HG02885 (cell line): ENCODE measurements at regions not wholly inside any gene's neighbourhood (a gene's known extent, or its start where the extent isn't known, plus 50 kb on each side); places are given as distances from the start of the nearest gene placed in this dataset.

ENCODE experiments used
- ATAC-seq: cut with Tn5 transposase; IDR thresholded peaks from one replicate; pipeline ENCODE4 v1.9.1; 2021; ENCODE audit warnings: mild to moderate bottlenecking; ENCODE audit not compliant: unreplicated experiment, poor library complexity

DNA sequence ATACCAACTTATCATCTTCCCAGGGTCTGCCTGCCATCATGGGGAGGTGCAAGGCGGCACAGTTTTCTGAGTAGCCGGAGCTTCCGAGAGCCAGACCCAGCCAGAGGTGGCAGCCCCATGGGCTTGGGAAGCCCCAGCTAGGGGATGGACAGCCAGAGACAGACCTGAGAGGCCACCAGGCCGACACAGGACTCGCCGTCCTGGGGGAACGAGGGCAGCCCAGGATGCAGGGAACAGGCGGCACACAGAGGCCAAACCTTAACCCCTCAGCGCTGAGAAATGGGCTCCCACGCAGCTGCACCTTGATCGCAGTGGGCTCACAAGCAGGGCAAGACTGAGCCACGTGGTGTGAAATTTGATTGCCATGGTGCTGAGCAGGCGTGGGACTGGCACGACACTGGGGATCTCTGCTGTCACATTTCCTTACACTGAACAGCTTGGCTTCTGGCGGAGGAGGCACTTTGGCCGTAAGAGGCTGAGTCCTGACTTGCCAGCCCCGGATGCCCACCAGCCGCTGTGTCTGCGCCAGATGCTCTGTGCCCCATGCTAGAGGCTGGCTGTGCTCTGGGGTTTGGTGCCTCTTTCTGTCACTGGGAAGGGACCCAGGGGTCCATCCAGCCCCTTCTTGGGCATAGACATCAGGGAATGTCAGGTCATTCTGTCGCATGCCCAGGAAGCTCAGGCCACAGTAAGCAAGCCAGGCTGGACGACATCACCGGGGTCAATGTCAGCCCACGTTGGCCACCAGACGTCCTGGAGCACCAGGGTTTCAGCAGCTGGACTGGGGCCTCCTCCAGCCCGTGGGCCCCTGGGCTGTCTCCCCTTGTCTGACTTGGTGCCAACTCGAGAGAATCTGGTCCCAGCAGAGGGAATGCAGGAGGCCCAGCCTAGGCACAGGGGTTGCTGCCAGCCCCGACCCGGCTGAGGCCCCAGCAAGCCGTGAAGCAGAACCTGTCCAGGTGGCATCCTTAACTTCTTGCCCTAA, 312.1 kb upstream of the MYT1L start:
- no peak for ATAC-seq

DNA sequence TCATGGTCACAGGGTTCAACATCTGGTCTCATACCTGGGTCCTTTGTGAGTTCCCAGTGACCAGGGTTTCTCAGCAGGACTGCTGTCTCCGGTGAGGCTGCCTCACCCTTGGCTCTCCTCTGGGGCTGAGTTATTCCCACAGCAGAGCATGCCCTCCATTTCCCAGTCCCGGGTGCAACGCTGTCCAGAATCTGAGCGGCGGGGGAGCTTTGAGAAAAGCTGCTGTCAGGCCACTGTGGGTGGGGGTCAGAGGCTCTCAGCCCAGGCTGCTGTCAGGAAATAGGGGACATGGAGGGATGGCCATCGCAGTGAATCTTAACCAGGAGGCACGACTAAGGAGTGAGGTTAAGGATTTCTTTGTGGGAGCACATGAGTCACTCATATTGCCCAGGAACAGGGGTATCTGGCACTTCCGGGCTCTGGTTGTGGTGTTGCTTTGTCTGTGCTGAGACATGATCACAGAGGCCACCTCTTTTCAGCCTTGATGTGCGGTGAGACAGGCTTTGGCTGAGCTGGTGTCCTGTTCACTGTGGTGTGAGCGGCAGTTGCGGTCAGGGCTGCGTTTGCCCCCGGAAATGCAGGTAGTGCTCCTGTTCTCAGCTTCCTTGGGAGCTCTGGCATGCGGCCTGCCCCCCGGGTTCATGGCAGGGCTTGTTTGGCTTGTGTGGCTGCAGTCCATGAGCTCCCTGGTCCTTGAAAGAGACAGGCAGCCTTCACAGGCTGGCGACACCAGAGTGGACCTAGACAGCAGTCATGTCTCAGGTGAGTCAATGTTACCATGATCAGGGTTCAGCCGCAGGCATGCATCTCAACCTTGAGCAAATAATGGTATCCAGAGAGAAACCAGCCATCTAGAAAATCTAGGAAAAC, 310.7 kb upstream of the MYT1L start:
- ATAC-seq, result no peak

DNA sequence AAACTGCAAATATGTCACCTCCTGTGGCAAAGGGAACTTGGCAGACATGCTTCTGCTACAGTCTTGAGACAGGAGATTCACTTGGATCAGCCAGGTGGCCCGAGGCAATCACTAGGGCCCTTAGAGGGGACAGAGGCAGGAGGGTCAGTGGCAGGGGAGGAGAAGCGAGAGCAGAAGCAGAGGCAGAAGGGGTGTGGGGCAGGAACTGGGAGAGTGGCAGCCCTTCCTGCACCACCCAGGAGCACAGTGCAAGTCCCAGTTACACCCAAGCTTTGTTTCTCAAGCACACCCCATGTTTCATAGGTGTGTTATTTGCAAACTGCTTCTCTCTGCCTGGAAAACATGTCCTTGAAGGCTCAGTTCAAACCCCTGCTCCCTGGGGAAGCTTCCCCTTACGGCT, 309.7 kb upstream of the MYT1L start:
- no peak for ATAC-seq

DNA sequence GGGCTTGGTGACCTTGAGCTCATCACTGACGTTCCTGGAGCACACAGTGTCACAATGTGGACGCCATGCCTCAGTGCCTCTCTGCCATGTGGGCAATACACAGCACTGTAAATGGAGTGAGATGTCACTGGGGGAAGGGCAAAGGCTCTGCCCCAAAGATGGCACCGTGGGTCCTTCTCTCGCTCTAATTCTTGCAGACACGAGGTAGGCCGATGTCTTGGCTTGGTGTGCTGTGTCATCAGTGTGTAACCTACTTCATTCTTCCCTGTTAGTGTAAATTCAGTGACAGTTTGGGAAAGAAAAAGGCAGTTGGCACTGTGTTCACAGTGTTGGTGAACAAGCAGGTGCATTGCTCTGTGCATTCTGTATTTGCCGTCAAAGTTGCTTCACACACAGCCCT, 309.3 kb upstream of the MYT1L start:
- ATAC-seq, result no peak

DNA sequence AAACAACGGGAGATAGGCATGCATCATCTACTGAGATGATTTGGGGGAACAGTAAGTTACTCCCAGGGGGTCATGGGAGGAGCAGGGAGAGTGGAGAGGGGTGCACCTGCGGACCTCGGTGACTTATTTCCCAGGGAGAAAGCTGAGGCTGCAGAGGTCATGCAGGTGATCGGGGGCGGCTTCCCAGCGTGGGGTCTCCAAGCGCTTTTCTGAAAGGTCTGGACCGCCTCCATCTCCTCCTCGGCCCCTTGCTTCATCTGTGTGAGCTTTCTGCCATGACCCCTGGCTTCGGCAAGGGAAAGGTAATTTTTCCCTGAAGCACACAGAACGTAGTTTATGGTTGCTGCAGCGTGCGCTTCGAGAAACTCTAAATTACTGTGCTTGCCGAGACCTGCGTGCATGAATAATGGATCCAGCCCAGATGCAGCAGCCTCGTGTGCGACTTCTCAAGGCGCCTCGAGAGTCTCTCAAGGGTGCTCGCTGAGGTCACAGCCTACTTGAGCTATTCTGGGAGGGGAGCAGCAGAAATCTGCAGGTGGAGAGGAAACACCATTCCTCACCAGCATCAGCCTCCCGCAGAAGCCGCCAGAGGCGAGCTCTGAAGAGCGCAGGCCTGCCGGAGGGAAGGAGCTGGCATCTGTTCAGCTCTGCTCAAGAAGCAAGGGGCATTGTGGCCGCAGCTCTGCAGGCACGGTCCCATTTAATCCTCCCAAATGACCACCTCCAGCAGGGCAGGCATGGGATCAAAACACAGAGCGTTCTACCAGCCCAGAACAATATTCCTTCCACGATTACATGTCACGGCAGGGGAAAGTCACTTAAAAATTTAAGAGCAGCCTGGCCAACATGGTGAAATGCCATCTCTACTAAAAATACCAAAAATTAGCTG, 308.4 kb upstream of the MYT1L start:
- ATAC-seq, result no peak

DNA sequence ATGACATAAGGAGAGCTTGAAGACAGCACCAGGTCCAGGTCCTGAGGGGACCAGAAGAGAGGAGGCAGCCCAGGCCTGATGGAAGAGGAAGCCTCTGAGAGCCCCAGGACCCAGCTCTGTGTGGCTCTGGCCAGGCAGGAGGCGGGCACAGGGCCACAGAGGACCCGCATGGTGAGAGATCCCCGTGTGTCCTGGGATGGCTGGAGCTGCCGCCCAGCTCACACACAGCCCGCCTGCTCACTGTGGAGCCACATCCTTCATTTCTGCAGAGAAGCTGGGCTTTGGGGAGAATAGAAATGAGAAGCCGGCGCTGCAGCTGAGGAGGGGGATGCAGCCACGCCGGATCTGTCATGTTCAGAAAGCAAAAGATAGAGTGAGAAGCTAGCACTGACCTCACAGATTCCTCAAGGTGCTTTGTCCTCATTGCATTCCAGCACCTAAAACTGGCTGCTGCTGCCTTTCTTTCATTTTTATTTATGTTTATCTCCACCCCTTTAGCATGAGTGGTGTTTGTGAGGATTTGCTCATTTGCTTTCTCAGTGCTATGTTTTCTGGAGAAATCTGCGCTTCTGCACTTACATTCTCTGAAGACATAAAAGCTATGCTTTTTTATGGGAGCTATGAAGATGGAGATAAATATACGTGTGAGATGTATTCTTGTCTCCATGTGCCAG, 307.6 kb upstream of the MYT1L start:
- ATAC-seq, result no peak

DNA sequence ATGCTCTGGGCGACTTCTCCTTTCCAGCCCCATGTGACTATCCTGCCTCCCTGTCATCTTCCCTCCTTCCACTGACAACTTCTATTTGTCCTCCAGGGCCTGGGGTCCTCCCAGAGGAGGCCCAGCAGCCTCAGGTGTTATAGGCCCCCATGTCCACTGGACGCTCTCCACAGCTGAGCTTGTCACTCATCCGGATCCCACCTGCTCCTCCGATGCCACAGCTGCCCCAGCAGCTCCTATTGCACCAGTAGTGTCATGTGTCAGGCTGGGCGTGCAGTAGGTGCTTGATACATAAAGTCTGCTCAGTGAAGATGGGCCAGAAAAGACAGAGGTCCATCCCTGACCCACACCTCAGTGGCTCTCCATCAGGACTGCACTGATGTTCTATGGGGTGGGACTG, 305.7 kb upstream of the MYT1L start:
- ATAC-seq, result no peak

DNA sequence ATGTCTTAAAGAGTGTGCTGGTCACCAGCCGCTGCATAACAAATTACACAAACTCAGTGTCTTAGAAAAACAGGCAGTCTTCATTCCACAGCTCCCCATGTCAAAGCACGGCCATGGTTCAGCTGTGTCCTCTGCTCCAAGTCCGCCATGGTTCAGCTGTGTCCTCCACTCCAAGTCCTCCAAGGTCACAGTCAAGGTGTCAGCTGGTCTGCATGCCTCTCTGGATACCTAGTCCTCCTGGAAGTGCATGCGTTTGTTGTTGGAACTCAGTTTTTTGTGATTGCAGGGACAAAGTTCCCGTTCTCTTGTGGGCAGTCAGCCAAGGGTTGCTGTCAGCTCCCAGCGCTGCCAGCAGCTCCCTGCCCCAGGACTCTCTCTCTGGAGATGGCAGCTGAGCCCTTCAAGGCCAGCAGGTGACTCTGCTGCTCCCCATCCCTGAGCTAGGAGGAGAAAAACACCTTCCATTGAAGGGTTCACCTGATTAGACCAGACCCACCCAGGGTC, 304.0 kb upstream of the MYT1L start:
- ATAC-seq, result no peak

DNA sequence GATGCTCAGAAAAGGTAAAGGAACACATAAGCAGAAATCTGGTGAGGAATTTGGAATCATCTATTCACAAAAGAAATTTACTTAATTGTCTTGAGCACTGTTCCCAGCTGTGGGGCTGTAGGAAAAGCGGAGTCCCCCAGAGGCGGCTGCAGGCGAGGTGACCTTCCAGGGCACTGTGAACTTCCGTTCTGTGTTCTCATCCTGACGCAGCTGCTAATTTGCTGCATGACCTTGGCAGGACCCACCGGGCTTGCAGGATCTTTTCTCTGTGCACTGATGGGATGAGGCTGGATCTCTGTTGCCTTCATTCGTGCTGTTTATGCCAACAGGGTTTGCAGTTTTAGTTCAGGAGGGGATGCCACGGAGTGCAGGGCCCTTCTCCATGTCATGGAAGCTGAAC, 301.9 kb upstream of the MYT1L start:
- ATAC-seq, result no peak

DNA sequence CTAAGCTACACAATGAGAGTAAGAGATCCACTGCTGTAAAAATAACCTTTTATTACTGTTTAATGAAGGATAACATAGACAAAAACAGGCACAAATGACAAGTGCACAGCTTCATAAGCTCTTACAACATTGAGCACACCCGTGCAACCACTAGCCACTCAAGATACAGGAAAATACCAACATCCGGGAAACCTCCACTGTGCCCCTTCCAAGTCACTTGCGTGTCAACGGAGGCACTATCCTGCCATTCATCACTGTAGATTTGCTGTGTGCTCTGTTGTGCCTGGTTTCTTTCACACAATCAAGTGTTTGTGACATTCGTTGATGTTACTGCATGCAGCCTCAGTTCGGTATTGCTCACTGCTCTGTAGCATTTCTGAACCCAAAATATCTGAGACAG, 292.9 kb upstream of the MYT1L start:
- ATAC-seq, result no peak

DNA sequence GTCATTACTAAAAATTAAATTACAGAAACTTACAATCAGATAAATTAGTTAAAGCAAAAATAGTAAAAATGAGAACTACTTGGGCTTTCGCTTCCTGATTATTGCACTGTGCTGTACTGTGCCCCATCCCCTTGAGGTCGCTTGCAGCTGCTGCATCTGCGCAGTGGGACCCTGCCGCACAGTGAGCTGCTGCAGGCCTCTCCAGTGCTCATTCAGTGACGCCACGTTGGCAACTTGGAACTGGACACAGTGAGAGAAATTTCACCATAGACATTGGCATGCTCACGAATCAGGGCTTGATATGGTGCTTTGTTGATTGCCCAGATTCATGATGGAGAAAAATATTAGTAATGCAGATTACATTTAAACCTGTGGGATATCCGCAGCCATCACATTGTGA, 290.8 kb upstream of the MYT1L start:
- ATAC-seq, result peak; percentile 99

DNA sequence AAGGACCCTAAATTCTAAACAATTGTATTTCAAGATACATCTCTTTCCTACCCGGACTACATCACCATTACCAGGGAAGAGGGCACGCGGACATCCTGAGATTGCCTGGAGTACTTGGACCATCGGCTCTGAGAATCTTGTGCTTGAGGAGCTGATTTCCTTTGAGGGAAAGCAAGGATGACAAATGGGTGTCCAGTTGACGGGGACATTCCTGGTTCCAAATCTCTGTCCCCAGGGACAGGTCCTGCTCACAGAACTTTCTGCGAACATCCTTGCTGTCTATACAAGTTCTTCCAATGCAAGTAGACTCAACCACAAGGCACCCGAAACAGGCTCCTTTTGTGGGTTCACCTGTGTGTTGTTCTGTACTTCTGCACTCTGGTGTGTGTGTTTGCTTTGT, 289.5 kb upstream of the MYT1L start:
- no peak for ATAC-seq

DNA sequence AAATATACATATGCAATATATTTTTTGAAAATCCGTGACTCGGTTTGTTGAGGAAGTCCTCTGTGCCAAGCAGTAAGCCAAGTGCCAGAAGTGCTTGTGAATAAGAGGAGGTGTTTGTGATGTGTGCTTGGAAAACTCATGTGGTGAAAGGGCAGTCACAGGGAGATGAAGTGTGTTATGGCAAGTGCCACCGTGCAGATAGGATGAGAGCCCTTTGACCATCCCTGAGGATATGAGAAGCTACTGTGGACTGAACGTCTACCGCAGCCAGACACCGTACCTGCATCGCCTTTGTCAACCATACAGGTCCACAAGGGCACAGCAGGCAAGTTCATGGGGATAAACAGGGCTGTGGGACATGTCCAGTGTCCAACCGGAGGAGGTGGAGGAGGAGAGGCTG, 288.9 kb upstream of the MYT1L start:
- ATAC-seq, result no peak

DNA sequence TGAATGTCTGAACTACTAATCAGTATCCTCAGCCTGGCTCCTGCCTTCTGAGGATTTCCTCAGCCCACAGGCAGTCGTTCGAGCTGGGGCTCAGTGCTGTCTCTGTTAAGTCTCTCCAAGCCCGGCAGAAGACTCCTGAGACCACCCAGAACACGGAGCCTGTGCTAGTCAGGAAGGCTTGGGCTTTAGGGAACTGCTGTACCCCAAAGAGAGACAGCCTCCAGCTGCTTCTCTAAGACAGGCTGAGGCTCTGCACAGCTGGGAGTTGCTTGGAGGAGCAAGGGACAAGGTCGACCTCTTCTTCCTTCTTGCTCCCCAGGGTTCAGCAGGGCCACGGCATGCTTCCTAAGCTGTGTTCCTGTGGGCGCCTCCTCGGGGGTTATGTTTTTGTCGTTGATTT, 283.4 kb upstream of the MYT1L start:
- no peak for ATAC-seq

DNA sequence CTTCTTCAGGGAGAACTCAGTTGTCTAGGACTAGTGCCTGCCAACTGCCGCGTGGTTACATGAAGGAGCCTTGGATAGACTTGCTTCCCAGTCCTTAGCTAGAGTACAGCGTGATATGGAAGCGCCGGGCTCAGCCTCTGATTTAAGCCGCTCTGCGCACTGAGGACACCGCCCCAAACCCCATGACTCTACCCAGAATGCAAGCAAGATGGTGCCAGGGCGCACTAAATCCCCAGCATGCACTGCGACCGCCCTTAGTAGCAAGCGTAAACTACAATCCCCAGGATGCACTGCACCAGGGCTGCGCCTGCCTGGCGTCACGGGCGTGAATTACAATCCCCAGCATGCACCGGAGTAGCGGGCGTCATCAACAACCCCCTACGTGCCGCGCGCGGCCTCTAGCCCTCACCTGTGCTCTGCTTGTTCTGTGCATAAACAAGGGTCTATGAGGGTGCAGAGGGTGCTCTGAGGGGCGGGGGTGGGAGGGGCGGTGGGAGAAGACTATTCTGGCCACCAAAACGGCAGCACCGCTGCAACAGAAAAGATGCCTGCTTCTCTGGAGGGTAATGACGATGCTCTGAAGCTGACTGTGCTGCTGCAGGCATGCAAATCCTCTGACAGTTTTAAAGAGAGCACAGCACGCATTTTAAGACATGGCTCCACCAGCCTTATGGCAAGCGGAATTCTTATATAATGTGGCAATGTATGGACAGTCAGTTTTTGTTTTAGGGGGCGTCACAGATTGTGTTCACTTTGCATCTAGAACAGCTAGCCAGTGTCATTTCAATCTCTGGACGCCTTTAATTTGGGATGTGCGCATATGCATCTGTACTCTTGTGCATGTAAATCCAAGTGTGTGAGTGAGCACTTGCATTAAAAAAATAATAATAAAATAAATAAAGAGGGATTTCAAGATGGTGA, 282.5 kb upstream of the MYT1L start:
- ATAC-seq, result peak; percentile 100

DNA sequence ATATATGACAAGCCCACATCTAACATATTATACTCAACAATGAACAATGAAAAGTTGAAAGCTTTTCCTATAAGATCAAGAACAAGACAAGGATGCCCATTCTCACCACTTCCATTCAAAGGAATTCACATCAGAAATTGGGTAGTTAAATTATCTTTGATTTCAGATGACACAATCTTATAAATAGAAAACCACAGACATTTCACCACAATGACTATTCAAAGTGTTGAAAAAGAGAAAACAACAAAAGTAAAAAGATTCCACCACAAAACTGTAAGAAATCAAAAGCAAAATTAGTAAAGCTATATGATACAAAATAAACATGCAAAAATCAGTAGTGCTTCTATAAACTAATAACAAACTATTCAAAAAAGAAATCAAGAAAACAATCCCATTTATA, 279.7 kb upstream of the MYT1L start:
- no peak for ATAC-seq

DNA sequence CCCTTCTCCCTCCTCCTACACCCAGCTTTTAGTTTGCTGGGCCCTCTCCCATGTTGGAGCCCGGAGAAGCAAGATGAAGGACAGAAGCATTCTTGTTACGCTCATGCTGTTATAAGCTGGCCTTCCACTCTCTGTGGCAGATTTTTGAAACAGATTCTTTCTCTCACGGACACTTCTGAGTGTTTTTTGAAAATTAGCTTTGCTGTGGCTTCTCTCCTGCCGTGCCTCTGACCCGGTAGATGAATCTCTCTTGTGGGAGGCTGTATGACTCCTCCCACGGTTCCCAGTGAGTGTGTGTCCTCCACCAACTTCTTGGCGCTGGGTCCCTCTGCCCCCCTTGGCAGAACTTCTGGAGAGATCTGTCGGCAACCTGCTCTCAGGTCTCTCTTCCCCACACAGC, 269.3 kb upstream of the MYT1L start:
- ATAC-seq, result no peak

DNA sequence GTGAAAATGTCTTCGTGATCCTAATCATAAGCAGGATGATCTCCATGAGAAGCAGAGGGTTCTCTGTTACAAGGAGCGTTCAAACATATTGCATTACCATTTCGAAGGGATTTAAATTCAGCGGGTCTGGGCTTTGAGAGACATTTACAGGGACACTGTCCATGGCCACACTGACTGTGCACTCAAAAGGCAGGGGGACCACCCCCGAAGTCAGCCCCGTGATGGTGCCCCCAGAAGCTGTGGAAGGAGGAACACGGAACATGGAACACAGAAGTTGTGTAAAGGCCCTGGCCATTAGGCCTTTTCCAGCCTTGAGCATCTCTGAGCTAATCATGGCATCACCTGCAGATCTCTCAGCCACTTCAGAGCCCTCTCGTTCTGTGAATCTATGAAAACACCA, 268.4 kb upstream of the MYT1L start:
- ATAC-seq, result no peak

DNA sequence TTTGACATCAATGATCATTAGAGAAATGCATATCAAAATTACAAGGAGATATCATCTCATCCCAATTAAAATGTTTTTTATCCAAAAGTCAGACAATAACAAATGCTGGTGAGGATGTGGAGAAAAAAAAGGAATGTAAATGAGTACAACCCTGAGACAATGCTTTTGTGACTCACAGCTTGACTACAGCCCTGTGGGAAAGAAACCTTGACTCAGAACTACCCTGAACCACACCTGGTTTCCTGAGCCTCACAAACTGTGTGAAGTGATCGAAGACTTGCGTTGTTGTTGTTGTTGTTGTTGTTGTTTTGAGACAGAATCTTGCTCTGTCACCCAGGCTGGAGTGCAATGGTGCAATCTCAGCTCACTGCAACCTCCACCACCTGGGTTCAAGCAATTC, 266.6 kb upstream of the MYT1L start:
- ATAC-seq, result no peak
